Hepatocyte (in vitro differentiated cells): ENCODE measurements at regions not wholly inside any gene's neighbourhood (a gene's known extent, or its start where the extent isn't known, plus 50 kb on each side); places are given as distances from the start of the nearest gene placed in this dataset.

Experiments used
- DNase-seq: peaks from one replicate; pipeline ENCODE4 v3.0.0-alpha.2; 2016; ENCODE audit warnings: low spot score
- H2AFZ ChIP-seq: fragments of 200-600 bp; sonication (generic); 2 replicates; pipeline ENCODE4 v1.6.0; 2016; ENCODE audit warnings: antibody characterized with exemption, mild to moderate bottlenecking
- H3K27ac ChIP-seq: fragments of 200-600 bp; sonication (generic); 2 replicates; pipeline ENCODE4 v1.5.1; 2016; ENCODE audit warnings: mild to moderate bottlenecking
- H3K27me3 ChIP-seq: fragments of 200-600 bp; sonication (generic); 2 replicates; pipeline ENCODE4 v1.6.1; 2016
- H3K36me3 ChIP-seq: fragments of 200-600 bp; sonication (generic); replicated peaks from 2 replicates; pipeline ENCODE4 v1.5.1; 2016; ENCODE audit warnings: low read depth; ENCODE audit not compliant: insufficient read depth
- H3K4me1 ChIP-seq: fragments of 200-600 bp; sonication (generic); 2 replicates; pipeline ENCODE4 v1.5.1; 2016; ENCODE audit warnings: mild to moderate bottlenecking, moderate library complexity; ENCODE audit not compliant: insufficient read depth
- H3K4me2 ChIP-seq: fragments of 200-600 bp; sonication (generic); 2 replicates; pipeline ENCODE4 v1.6.0; 2016
- H3K4me3 ChIP-seq: fragments of 200-600 bp; sonication (generic); 2 replicates; pipeline ENCODE4 v1.5.1; 2016; ENCODE audit warnings: mild to moderate bottlenecking
- H3K79me2 ChIP-seq: fragments of 200-600 bp; sonication (generic); 2 replicates; pipeline ENCODE4 v1.6.0; 2017; ENCODE audit warnings: mild to moderate bottlenecking
- H3K9me2 ChIP-seq: fragments of 200-600 bp; sonication (generic); replicated peaks from 2 replicates; pipeline ENCODE4 v1.6.0; 2017; ENCODE audit warnings: mild to moderate bottlenecking; ENCODE audit not compliant: insufficient read depth
- H3K9me3 ChIP-seq: fragments of 200-600 bp; sonication (generic); 2 replicates; pipeline ENCODE4 v1.5.1; 2016; ENCODE audit warnings: low read depth, mild to moderate bottlenecking
- H4K20me1 ChIP-seq: fragments of 200-600 bp; sonication (generic); 2 replicates; pipeline ENCODE4 v1.6.0; 2016; ENCODE audit warnings: mild to moderate bottlenecking; ENCODE audit not compliant: insufficient read depth, poor library complexity, severe bottlenecking
- EZH2 ChIP-seq: fragments of 200-600 bp; sonication (generic); IDR thresholded peaks from 2 replicates; pipeline ENCODE4 v1.6.1; 2016; ENCODE audit warnings: antibody characterized with exemption, mild to moderate bottlenecking, borderline replicate concordance
- EZH2phosphoT487 ChIP-seq: fragments of 200-600 bp; sonication (generic); IDR thresholded peaks from one replicate; pipeline ENCODE4 v1.6.1; 2018; ENCODE audit warnings: antibody characterized with exemption, mild to moderate bottlenecking, low read depth, moderate library complexity; ENCODE audit not compliant: unreplicated experiment, severe bottlenecking
- WGBS: methylation state at CpG from one replicate; pipeline ENCODE4 v1.1.6; 2016; ENCODE audit warnings: low lambda C conversion rate; ENCODE audit errors: missing lambda C conversion rate; 5-methylcytosine and 5-hydroxymethylcytosine counted together
- TF ChIP-seq, protein P1 (sequence below): fragments of 200-600 bp; sonication (generic); IDR thresholded peaks from 2 replicates; pipeline ENCODE4 v1.5.1; 2016; ENCODE audit warnings: antibody characterized with exemption, mild to moderate bottlenecking; ENCODE audit not compliant: poor library complexity

GRCh38 chr4:126136922-126137781, 822.4 kb downstream of the FAT4 start:
- H3K79me2 ChIP-seq: no peaks in the 10 kb centered on the region
- no peaks in the 10 kb centered on the region for H3K27me3 ChIP-seq
- no peak overlapping the region for H2AFZ ChIP-seq
- TF ChIP-seq EZH2phosphoT487: no peak
- TF ChIP-seq, protein P1, sequence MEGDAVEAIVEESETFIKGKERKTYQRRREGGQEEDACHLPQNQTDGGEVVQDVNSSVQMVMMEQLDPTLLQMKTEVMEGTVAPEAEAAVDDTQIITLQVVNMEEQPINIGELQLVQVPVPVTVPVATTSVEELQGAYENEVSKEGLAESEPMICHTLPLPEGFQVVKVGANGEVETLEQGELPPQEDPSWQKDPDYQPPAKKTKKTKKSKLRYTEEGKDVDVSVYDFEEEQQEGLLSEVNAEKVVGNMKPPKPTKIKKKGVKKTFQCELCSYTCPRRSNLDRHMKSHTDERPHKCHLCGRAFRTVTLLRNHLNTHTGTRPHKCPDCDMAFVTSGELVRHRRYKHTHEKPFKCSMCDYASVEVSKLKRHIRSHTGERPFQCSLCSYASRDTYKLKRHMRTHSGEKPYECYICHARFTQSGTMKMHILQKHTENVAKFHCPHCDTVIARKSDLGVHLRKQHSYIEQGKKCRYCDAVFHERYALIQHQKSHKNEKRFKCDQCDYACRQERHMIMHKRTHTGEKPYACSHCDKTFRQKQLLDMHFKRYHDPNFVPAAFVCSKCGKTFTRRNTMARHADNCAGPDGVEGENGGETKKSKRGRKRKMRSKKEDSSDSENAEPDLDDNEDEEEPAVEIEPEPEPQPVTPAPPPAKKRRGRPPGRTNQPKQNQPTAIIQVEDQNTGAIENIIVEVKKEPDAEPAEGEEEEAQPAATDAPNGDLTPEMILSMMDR: no peak
- no peak for TF ChIP-seq EZH2
- H3K9me3 ChIP-seq: no peaks in the 10 kb centered on the region
- H3K27ac ChIP-seq: no peak overlapping the region
- no peak for DNase-seq
- 85% methylated on average over 5 of the region's 5 CpGs for WGBS
- no peaks in the 10 kb centered on the region for H3K9me2 ChIP-seq
- no peaks in the 10 kb centered on the region for H3K36me3 ChIP-seq
- H3K4me1 ChIP-seq: no peaks in the 10 kb centered on the region
- no peak overlapping the region for H3K4me3 ChIP-seq
- H4K20me1 ChIP-seq: no peaks in the 10 kb centered on the region
- no peak overlapping the region for H3K4me2 ChIP-seq

DNA sequence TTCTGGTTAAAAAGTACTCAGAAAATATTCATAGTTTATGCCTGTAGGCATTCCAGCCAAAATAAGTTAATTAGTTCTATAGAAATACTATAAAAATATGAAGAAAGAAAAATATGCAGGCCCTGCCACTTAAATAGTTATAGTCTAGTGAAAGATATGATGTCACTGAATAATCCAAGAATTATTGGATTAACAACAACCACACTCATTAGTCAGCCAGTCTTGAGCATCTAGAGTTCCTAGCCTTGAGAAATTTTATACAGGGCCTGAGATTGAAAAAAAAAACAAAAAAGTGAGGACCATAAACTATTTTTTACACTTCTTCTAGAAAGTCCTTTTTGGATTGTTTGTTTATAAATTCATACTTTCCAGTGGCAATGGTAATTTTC, 823.0 kb downstream of the FAT4 start:
- no peak for TF ChIP-seq EZH2
- TF ChIP-seq, protein P1: no peak
- Histone ChIP-seq H3K4me1 (no peaks in the 10 kb centered on the region), H2AFZ (no peak overlapping the region)

DNA sequence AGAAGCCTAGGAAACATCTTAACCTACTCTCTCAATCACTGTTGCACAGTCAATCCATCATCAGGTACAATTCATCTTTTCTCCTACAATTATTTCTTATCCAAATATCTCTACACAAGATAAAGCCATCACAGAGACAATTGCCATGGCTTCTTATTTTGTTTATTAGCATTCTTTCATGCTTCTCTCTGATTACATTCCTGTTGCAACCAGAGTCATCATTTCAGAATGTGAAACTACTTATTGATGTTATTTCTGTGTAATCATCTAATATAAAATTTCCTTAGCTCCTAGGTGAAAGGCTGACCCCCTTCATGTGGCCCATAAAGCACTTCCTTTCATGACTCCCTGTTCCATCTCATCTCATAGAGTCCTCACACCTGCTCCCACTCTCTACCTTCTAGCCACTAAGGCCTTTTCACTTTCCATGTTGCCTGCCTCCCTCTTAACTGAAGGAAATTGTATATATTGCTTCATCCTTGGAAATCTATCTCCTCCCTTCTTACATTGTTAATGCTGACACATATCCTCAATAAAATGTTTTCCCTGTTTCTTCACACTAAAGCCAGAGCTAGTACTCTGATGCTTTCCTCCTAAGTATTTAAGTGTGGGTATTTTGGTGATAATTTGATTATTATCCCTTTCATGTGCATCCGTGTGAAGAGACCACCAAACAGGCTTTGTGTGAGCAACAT, 829.9 kb downstream of the FAT4 start:
- Histone ChIP-seq H3K9me2 (no peaks in the 10 kb centered on the region), H3K79me2 (no peaks in the 10 kb centered on the region), H3K27me3 (no peaks in the 10 kb centered on the region), H4K20me1 (no peaks in the 10 kb centered on the region), H3K27ac (no peak overlapping the region), H3K4me2 (no peak overlapping the region), H3K4me3 (no peak overlapping the region), H2AFZ (no peak overlapping the region), H3K9me3 (no peaks in the 10 kb centered on the region), H3K4me1 (no peaks in the 10 kb centered on the region), H3K36me3 (no peaks in the 10 kb centered on the region)
- WGBS: 91% methylated on average over 1 of the region's 1 CpG
- DNase-seq: no peak
- TF ChIP-seq, protein P1: no peak
- TF ChIP-seq EZH2phosphoT487 (no peak), EZH2 (no peak)

More for the DNA sequence above, 823.0 kb downstream of the FAT4 start:
- H3K79me2 ChIP-seq: no peaks in the 10 kb centered on the region
- H3K27me3 ChIP-seq: no peaks in the 10 kb centered on the region
- no peak overlapping the region for H3K4me3 ChIP-seq
- H3K9me3 ChIP-seq: no peaks in the 10 kb centered on the region
- H3K9me2 ChIP-seq: no peaks in the 10 kb centered on the region
- no peaks in the 10 kb centered on the region for H3K36me3 ChIP-seq
- no peak overlapping the region for H3K4me2 ChIP-seq
- no peak for DNase-seq
- no peak overlapping the region for H3K27ac ChIP-seq
- no peaks in the 10 kb centered on the region for H4K20me1 ChIP-seq
